ENCODE measurements at regions not wholly inside any gene's neighbourhood (a gene's known extent, or its start where the extent isn't known, plus 50 kb on each side); places are given as distances from the start of the nearest gene placed in this dataset.

DNA sequence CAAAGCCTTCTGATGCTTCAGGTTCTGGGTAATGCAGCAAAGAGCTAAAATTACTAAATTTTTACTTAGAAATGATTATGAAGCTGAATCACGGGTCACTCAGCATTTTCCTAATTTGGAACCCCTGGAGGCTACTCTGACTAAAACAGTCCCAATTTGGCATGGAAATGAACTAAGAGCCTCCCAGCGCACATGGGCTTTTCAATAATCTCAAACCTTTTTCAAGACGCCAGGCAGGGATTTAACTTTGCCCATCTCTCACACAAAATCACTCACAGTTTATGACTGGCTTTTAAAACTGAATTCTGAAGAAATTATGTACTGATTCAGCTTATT lies 68.3 kb downstream of the LLPH start:
- no peak for ATAC-seq
- no peak for DNase-seq
- Histone ChIP-seq H3K4me3 (no peak overlapping the region), H3K4me1 (no peaks in the 10 kb centered on the region), H3K9me3 (no peaks in the 10 kb centered on the region), H3K27me3 (ENCODE audit: insufficient read depth in 3 of 3, low read length in 2 of 3) (peaks cover 0 to 2% (median 0%) of the 10 kb centered on the region in 3 donors), H3K27ac (no peak overlapping the region), H3K36me3 (ENCODE audit: insufficient read depth in 1 of 2, low read depth in 1 of 2) (no peaks in the 10 kb centered on the region)
- TF ChIP-seq, protein P1, sequence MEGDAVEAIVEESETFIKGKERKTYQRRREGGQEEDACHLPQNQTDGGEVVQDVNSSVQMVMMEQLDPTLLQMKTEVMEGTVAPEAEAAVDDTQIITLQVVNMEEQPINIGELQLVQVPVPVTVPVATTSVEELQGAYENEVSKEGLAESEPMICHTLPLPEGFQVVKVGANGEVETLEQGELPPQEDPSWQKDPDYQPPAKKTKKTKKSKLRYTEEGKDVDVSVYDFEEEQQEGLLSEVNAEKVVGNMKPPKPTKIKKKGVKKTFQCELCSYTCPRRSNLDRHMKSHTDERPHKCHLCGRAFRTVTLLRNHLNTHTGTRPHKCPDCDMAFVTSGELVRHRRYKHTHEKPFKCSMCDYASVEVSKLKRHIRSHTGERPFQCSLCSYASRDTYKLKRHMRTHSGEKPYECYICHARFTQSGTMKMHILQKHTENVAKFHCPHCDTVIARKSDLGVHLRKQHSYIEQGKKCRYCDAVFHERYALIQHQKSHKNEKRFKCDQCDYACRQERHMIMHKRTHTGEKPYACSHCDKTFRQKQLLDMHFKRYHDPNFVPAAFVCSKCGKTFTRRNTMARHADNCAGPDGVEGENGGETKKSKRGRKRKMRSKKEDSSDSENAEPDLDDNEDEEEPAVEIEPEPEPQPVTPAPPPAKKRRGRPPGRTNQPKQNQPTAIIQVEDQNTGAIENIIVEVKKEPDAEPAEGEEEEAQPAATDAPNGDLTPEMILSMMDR (IDR thresholded peaks at IDR 0.05), result no peak
- intact Hi-C loops (cut with DNase I), result loop anchor here in 1 of 2 donors (5.0 kb wide), 1 partner anchor 55 kb away; no protein-coding TSS in a partner anchor
- 33 to 60% (median 56%) methylated on average over 3 of the region's 3 CpGs for WGBS, 3 donors

DNA sequence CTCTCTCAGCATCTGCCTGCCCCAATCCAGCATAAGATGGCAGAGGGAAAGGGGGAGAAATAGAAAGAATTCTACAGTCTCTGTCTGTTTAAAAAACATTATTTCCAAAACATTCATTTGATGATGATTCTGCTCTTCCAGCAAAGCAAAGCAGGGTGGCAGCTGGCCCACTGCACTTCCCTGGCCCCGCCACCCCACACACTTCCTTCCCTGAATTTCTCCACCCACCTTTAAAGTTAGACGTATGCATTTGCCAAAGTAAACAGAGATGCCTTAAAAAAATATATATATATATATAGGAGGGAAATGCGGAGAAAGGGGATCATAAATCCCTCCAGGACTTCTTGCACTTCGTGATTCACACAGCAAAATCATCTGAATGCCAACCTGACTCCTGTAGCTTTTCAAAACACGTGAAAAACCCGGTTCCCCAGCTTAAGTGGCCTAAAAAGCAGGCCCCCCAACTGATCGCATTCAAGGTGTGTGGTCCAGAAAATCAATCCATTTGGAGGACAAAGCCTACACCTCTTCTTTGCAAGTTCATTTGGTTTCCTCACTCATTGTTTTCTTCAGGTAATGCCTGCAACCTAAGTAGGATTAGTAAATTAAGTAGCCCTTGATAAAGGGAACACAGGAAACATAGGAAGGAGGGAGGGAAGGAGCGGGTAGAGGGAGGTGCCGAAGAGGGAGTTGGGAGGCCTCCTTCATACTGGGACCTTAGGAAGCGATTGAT lies 68.8 kb downstream of the LLPH start:
- H3K4me3 ChIP-seq, result no peak overlapping the region
- DNase-seq (no peak), ATAC-seq (no peak)
- H3K27me3 ChIP-seq (ENCODE audit: insufficient read depth in 3 of 3, low read length in 2 of 3), result peaks cover 0 to 2% (median 0%) of the 10 kb centered on the region in 3 donors
- intact Hi-C loops (cut with DNase I), result loop anchor here in 1 of 2 donors (5.0 kb wide), 1 partner anchor 54 kb away; no protein-coding TSS in a partner anchor
- WGBS, 3 donors, result 63 to 69% (median 67%) methylated on average over 10 of the region's 10 CpGs
- H3K27ac ChIP-seq, result no peak overlapping the region
- no peaks in the 10 kb centered on the region for H3K36me3 ChIP-seq (ENCODE audit: insufficient read depth in 1 of 2, low read depth in 1 of 2)
- TF ChIP-seq, protein P1 (IDR thresholded peaks at IDR 0.05), result no peak
- no peaks in the 10 kb centered on the region for H3K9me3 ChIP-seq
- H3K4me1 ChIP-seq, result no peaks in the 10 kb centered on the region

DNA sequence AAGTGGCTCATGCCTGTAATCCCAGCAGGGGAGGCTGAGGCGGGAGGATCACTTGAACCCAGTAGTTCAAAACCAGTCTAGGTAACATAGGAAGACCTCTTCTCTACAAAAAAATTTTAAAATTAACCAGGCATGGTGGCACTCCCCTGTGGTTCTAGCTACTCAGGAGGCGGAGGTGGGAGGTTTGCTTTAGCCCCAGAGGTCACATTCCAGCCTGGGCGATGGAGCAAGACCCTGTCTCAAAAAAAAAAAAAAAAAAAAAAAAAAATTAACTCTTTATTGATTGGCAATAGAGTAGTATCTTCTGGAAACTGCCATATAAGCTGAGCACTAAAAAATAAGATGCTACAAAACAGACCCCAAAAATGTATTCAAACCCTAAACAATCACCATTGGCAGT lies 69.5 kb downstream of the LLPH start:
- H3K9me3 ChIP-seq, result no peaks in the 10 kb centered on the region
- H3K27me3 ChIP-seq (ENCODE audit: insufficient read depth in 3 of 3, low read length in 2 of 3), result peaks cover 0 to 2% (median 0%) of the 10 kb centered on the region in 3 donors
- intact Hi-C loops (cut with DNase I), result loop anchor here in 1 of 2 donors (5.0 kb wide), 1 partner anchor 54 kb away; no protein-coding TSS in a partner anchor
- ATAC-seq (no peak), DNase-seq (no peak)
- H3K4me1 ChIP-seq, result no peaks in the 10 kb centered on the region
- 94 to 96% (median 95%) methylated on average over 3 of the region's 3 CpGs for WGBS, 3 donors
- no peak overlapping the region for H3K4me3 ChIP-seq
- no peaks in the 10 kb centered on the region for H3K36me3 ChIP-seq (ENCODE audit: insufficient read depth in 1 of 2, low read depth in 1 of 2)
- H3K27ac ChIP-seq, result no peak overlapping the region
- TF ChIP-seq, protein P1 (IDR thresholded peaks at IDR 0.05), result no peak

DNA sequence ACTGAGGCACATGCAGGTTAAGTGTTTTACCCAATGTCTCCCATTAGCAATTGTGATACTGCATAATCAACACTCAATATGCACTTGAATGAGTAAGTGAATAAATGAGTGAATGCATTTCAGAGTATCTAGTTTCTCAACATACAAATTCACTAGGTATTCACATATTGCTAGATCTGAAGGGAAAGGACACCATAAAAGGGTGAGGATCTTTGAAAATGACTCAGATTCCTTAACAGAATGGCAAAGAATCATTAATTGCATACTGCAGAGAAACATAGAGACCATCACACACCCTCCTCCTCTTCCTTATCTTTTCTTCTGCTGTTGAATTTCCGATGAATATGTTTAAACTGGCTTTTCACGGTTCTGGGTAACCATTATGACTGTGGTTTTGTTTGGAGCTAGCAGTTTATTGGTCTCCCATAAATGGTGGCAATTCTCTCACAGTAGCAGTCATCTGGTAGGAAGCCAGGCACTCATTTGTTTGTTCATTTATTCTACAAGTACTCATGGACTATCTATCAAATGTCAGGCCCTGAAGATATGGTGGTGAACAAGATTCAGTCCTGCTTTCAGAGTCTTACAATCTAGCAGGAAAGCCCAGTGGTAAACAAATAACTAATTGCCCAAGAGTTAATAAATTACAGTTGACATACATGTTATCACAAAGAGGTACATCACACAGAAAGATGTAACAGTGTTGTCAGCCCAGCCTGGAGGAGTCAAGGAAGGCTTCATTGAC lies 70.2 kb downstream of the LLPH start:
- H3K27me3 ChIP-seq (ENCODE audit: insufficient read depth in 3 of 3, low read length in 2 of 3), result peaks cover 0 to 2% (median 0%) of the 10 kb centered on the region in 3 donors
- ATAC-seq, result no peak
- TF ChIP-seq, protein P1 (IDR thresholded peaks at IDR 0.05), result no peak
- H3K4me3 ChIP-seq, result no peak overlapping the region
- no peaks in the 10 kb centered on the region for H3K4me1 ChIP-seq
- intact Hi-C loops (cut with DNase I), result loop anchor here in 1 of 2 donors (5.0 kb wide), 1 partner anchor 53 kb away; no protein-coding TSS in a partner anchor
- DNase-seq, result no peak
- H3K9me3 ChIP-seq, result no peaks in the 10 kb centered on the region
- no peaks in the 10 kb centered on the region for H3K36me3 ChIP-seq (ENCODE audit: insufficient read depth in 1 of 2, low read depth in 1 of 2)
- WGBS, 3 donors, result 76 to 98% (median 88%) methylated on average over 2 of the region's 2 CpGs
- H3K27ac ChIP-seq, result no peak overlapping the region

Measured in psoas muscle (tissue), 7 donors.